ENCODE measurements at regions not wholly inside any gene's neighbourhood (a gene's known extent, or its start where the extent isn't known, plus 50 kb on each side); places are given as distances from the start of the nearest gene placed in this dataset.

GRCh38 chr7:27466703-27467102 is 196.0 kb downstream of the HIBADH start:
- DNase-seq (ENCODE audit: insufficient read length, low spot score) (no peak), FAIRE-seq (no peak)
- TF ChIP-seq CTCF (IDR thresholded peaks at IDR 0.05; ENCODE audit: insufficient read depth, missing control alignments), result no peak

GRCh38 chr7:27472043-27472442 is 190.6 kb downstream of the HIBADH start:
- TF ChIP-seq CTCF (IDR thresholded peaks at IDR 0.05; ENCODE audit: insufficient read depth, missing control alignments), result no peak
- FAIRE-seq, result no peak
- no peak for DNase-seq (ENCODE audit: insufficient read length, low spot score)
